22Rv1 (cell line): ENCODE measurements at regions not wholly inside any gene's neighbourhood (a gene's known extent, or its start where the extent isn't known, plus 50 kb on each side); places are given as distances from the start of the nearest gene placed in this dataset.

Experiments used
- ZFX ChIP-seq: fragments of 450-650 bp; IDR thresholded peaks from 2 replicates; pipeline ENCODE4 v1.6.1; 2017; ENCODE audit warnings: antibody characterized with exemption, borderline replicate concordance
- TF ChIP-seq, protein P1 (sequence below): fragments of 450-650 bp; IDR thresholded peaks from 2 replicates; pipeline ENCODE4 v1.5.1; 2017; ENCODE audit warnings: mild to moderate bottlenecking

DNA sequence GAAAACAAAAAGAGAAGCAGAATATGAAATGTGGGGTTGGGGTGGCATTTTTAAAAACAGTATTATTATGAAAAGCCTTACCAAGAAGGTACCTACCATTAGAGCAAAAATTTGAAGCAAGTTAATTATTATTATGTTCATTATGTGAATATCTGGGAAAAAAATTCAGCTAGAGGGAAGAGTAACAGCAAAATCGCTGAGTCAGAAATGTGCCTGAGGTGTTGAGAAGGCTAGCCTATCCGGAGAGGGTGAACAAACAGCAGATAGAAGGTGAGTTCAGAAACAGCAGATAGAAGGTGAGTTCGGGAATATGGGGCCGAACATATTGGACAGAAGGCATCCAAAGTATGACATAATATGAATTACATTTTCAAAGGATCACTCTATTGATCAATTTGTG is 536.8 kb upstream of the ANO5 start:
- TF ChIP-seq, protein P1, sequence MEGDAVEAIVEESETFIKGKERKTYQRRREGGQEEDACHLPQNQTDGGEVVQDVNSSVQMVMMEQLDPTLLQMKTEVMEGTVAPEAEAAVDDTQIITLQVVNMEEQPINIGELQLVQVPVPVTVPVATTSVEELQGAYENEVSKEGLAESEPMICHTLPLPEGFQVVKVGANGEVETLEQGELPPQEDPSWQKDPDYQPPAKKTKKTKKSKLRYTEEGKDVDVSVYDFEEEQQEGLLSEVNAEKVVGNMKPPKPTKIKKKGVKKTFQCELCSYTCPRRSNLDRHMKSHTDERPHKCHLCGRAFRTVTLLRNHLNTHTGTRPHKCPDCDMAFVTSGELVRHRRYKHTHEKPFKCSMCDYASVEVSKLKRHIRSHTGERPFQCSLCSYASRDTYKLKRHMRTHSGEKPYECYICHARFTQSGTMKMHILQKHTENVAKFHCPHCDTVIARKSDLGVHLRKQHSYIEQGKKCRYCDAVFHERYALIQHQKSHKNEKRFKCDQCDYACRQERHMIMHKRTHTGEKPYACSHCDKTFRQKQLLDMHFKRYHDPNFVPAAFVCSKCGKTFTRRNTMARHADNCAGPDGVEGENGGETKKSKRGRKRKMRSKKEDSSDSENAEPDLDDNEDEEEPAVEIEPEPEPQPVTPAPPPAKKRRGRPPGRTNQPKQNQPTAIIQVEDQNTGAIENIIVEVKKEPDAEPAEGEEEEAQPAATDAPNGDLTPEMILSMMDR = no peak
- TF ChIP-seq ZFX = no peak
